ENCODE measurements at regions not wholly inside any gene's neighbourhood (a gene's known extent, or its start where the extent isn't known, plus 50 kb on each side); places are given as distances from the start of the nearest gene placed in this dataset.

DNA sequence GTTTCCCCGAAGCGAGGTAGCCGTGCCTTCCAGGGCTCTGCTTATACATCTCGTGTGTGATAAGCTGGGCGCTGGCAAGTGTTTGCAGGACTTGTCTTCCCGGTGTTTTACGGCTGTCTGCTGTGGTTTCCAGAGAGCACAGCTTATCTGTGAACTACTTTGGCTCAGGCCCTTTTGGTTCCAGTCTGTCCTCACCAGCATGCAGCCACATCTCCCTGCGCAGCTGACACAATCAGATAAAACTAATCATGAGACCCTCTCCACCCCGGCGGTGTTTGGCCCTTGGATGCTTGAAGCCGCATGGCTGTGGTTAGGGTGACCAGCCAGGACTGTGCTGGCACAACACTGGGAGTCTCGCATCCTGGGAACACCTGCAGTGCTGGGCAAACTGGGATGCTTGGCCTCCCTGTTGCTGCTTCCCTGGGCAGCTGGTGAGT is 241.8 kb upstream of the FOXQ1 start:
- no peak for DNase-seq (ENCODE audit: low read depth, low spot score)
- H3K27ac ChIP-seq: no peak overlapping the region

DNA sequence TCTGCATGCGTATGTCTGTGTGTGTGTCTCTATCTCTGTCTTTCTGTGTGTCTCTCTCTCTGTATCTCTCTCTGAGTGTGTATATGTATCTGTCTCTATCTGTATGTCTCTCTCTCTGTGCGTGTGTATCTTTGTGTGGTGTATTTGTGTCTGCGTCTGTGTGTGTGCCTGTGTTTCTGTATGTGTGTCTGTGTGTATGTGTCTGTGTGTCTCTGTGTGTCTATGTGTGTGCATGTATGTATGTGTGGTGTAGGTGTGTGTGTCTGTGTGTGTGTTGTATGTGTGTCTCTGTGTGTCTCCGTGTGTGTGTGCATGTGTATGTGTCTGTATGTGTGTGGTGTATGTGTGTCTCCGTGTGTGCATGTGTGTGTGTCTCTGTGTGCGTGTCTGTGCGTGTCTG is 243.0 kb upstream of the FOXQ1 start:
- no peak for DNase-seq (ENCODE audit: low read depth, low spot score)
- no peak overlapping the region for H3K27ac ChIP-seq

DNA sequence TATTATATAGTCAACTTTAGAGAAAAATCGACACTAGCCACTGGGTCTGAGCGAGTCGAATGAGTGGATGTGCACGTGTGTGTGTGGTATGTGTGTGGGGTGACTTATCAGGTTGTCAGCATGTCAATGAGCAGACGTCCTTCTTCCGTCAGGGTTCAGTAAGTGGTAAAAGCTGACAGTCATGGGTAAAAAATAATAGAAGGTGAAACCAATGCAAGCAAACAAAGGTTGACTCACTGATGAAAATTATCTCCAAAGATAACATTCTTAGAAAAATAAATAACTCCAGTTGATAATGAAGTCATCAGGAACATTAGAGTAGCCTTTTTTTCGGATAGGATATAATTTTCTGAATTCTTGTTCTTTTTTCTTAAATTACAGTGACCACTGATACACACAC is 243.8 kb upstream of the FOXQ1 start:
- no peak overlapping the region for H3K27ac ChIP-seq
- peak; percentile 63 for DNase-seq (ENCODE audit: low read depth, low spot score)

DNA sequence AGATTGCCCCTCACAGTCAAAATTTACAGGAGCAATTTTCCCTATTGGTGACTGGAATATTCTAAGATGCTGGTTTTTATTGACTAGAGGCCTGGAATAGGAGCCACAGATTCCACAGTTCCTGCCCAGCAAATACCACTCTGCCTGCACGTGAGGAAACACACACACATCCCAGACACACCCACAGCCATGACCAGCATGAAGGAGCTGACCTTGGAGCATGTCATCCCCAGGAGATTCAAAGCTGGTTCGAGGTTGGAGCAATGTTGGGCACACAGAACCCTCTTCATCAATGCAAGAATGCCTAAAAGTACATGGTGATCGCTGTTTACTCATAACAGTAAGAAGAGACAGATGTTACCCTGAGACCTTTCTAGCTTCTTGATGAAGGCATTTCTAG is 244.6 kb upstream of the FOXQ1 start:
- no peak overlapping the region for H3K27ac ChIP-seq
- no peak for DNase-seq (ENCODE audit: low read depth, low spot score)

DNA sequence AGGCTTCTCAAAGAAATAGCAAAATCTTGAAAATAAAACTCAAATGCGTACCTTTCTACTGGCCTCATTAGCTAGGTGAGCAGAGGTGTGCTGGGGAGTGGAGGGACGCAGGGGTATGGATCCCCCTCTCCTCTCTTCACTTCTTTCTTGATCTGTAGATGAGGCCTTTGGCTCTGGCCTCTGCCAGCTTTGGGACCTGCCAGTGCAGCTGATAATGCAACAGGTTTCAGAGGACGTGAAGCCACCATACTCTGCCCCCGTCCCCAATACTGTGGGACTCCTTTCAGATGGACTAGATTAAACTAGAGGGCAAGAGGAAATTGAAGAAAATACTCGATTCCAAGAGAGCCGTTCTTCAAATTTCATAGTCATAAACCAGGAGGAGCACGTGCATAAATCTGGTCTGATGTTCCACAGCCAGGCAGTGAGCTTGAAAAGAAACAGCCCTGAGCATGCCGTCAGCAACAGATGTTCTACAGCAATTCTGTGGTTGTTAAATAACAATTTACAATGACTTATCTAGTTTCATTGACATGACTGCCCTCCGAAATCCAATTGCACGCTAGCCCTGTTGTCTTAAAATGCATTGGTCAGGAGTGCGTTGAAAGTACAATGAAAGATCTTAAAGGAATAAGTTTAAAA is 245.3 kb upstream of the FOXQ1 start:
- no peak overlapping the region for H3K27ac ChIP-seq
- DNase-seq (ENCODE audit: low read depth, low spot score): no peak

DNA sequence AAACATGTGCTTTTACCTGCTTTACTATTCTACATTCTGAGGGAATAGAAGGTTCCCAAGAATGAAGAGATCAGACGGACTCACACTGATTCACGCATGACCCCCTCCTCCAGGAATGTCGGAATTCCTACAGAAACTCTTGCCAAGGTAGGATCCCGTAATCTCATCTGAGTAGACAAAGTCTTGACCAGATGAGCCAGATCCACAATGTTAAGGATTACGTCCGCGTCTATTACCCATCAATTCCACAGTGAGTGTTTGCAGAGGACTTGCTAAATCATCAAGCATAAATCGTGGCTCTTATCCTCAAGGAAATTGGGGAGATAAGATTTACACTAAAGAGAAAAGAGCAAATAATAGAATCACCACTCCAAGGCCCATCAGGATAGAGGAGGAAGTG is 245.9 kb upstream of the FOXQ1 start:
- no peak overlapping the region for H3K27ac ChIP-seq
- DNase-seq (ENCODE audit: low read depth, low spot score): no peak

DNA sequence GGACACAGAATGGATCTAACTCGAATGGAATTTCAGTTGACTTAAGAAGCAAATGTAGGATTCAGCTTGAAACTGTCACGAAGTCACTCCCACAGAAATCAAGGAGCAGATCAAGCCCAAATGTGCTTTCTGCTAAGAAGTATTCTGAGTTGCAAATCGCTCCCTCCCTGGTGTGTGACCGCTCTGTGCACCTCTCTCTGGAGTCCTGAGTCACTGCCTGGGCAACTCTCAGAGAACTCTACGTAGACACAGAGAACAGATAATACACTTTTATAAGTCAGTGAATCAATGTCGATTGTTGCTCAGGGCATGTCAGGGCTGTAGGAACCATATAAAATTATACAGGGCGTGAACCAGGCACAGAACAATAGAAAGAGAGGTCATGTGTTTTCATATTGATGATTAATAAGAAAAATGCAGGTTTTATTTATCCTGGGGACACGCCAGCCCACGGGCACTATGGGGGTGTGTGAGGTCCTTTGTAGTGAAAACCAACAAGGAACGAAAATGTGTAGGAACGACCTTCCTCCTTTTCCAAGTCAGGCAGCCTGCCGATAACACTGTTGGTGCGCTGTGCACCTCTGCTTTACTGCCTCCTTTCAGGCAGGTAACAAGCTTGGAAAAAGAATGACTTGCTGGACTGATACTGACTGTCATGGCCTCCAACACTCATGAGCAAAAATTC is 248.1 kb upstream of the FOXQ1 start:
- peak overlapping the region; percentile 51 for H3K27ac ChIP-seq

DNA sequence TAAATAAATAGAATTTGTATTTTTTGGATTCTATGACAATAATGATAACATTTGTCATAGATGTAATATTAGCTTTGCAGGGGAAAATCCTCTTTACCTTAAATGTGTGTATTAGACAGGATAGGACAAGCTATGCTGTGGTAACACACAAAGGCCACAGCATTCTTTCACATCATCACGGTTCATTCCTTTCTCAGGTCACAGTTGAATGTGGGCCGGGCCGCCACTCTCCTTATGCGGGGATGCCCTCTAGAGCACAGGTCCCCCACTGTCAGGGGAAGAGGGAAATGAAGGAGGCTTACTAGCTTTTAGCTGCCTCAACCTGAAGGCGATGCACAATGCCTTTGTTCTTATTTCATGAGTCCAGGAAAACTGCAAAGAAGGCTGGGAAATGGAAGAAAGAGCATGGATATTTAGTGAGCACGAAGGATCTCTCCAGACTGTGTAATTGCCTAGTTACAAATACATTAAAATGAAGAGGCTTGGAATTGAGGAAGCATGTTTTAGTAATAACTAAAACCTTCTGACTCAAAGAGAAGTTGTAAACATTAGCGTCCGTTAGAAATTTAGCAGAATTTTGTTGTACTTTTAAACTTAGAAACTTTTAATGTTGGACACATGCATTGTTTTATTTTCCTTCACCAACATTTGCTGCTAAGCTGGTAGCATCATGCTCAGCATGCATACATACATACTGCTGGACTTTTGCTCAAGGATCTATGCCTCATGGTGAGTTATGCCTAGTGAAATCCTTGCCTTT is 248.9 kb upstream of the FOXQ1 start:
- peak overlapping the region; percentile 51 for H3K27ac ChIP-seq
- DNase-seq (ENCODE audit: low read depth, low spot score): no peak

More for the DNA sequence above, 248.1 kb upstream of the FOXQ1 start:
- peak; percentile 91 for DNase-seq (ENCODE audit: low read depth, low spot score)

DNA sequence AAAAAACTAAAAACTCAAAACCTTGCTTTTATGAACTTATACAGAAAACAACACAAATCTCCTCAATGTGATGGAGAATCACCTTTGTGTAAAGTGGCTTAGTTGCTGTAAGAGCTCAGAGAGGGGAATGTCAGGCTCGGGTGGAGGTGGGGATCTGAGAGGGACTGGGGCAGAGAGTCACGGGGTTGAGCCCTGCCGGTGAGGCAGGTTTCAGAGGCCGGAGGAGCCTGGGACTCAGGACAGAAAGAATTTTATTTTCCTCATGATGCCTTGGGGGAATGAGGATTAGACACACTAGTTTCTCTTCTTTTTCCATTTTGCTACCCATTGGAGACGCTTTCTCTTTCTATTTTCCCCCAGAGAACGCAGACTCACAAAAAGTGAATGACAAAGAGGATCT is 252.3 kb upstream of the FOXQ1 start:
- DNase-seq (ENCODE audit: low read depth, low spot score): no peak
- no peak overlapping the region for H3K27ac ChIP-seq

DNA sequence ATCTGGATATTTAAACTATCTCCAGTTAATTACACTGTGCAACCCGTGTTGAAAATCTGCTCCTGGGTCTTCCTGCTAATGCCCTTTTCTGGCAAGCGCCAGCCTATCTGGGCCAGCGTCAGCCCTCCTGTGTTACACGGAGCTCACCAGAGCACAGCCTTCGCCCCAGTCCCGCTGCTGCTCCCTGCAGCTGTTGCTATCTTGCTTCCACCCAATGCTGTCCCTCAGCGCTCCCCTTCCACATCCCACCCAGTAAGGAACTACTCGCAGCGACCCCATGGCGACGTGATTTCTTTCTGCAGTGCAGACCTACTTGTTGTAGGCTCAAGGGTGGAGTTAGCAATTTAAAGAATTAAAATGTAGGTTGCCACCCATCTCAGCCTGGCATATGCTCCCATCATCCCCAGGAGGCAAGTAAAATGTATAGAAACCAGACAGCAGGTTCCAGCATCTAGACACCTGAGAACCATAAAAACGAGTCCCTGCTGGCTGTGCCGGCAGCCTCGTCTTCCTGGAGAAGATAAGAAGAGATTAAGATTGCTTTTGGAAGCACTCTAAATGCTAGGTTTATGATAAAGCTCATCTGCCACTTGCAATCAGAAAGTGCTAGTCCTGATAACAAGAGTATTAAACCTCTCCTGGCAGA is 254.3 kb upstream of the FOXQ1 start:
- no peak overlapping the region for H3K27ac ChIP-seq
- DNase-seq (ENCODE audit: low read depth, low spot score): no peak

DNA sequence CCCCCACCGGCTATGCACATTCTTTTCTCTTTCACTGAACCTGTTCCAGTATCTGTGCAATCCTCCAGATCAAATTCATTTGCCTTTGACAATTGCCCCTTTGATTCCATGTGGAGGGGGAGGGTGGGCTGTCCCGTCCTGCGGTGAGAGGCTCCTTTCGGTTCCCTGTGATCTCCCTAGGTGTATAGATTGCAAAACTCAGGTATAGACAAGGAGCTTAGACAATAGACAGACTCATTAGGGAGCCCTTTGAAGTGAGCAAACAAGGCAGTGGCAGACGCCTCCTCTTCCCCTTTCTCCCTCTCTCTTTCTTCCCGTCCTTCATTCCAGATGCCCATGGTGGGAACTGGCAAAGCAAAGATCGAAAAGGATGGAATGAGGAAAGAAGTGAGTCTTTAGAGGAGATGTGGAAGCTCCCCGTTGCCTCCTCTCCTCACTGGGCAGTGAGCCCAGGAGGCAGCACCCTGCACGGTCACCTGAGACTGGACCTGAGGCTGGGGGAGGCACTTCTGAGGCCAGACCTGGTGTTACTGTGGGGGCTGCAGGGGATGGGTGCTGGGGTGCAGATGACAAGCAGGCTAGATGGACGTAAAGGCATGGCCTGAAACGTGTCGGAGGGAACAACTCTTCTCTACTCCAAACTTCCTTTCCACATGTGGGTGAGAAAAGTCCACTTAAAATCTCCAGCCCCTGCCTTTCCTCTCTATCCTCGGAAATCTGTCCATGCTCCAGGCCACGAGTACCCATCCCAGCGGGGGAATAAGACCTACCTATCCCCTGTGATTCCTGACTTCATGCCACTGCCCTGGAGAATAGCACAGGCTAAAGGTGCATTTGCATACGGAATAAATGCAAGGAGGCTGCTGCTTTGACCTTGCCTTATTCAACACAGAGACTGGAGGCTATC is 256.6 kb upstream of the FOXQ1 start:
- DNase-seq (ENCODE audit: low read depth, low spot score): no peak
- no peak overlapping the region for H3K27ac ChIP-seq

DNA sequence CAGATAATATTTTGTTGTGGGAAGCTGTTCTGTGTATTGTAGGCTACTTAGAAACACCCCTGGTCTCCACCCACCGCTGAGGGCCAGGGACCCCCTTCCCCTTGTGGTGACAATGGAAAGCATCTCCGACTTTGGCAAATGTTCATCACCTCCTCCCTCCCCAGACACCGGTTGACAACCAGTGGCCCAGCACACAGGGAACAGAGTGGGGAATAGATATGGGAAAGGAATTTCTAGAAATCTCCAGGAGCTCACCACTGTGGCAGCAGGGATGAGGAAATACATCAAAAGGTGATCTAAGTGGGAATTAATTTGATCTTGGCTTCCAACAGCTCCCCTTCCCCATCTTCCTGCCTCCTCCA is 257.3 kb upstream of the FOXQ1 start:
- no peak overlapping the region for H3K27ac ChIP-seq

DNA sequence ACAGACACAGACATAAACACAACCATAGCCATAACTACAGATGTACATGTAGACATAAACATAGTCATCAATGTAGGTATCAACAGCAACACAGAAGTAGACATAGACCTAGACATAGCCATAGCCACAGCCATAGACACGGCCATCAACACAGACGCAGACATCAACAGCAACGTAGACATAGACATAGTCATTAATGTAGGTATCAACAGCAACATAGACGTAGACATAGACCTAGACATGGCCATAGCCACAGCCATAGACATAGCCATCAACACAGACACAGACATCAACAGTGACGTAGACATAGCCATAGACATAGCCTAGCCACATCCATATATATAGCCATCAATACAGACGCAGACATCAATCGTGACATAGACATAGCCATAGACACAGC is 258.3 kb upstream of the FOXQ1 start:
- no peak for DNase-seq (ENCODE audit: low read depth, low spot score)
- H3K27ac ChIP-seq: no peak overlapping the region

More for the DNA sequence above, 257.3 kb upstream of the FOXQ1 start:
- no peak for DNase-seq (ENCODE audit: low read depth, low spot score)

DNA sequence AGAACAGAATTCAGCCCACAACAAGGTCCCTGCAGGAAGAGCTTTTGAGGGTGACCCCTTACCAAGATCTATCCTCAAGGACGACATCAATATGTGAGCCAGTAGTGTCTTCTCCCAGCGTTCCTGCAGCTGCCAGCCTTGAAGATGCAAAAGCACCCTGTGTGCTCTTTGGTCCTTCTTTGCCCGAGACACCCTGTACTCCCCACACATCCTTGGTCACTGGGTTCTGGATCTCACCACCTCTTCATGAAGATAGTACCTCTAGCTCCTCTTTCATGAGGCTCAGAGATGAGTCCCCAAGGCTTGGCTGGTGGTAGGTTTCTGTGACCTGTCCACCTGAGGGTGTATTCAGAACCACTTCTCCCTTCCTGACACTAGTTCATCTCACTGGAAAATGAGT is 259.6 kb upstream of the FOXQ1 start:
- no peak overlapping the region for H3K27ac ChIP-seq
- no peak for DNase-seq (ENCODE audit: low read depth, low spot score)

DNA sequence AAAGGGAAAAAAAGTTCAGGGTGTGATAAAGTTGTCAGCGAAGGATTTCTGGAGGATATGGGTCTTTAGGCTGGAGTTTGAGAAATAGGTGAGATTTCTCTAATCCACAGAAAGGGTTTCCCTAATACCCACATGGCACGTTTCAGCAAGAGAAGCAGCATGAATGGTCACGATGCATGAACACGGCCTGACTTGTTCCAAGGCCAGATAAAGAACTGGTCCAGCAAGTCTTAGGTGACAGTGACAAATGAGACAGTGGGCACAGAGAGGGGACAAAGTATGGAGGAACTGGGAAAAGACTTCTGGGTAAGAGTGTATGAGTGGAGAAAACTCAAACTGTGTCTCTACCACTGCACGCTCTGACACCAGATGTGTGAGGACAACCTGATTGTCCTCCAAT is 262.0 kb upstream of the FOXQ1 start:
- H3K27ac ChIP-seq: no peak overlapping the region
- no peak for DNase-seq (ENCODE audit: low read depth, low spot score)

DNA sequence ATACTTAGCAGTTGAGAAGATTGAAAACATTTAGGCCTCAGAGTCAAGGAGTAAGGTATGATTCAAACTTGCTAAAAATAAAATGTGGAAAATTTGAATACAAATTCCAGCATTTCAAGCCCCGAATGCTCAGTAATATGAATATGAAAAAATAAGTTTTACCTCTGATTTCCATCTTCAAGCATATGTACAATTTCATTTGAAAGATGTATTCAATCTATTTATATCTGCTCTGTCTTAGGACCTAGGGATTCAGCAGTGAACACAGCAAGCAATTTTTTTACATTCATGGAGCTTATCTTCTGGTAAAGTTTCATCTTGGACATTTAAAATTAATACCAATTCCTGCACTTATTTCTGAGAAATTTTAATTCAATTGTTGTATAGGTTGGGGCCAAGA is 262.7 kb upstream of the FOXQ1 start:
- no peak overlapping the region for H3K27ac ChIP-seq
- no peak for DNase-seq (ENCODE audit: low read depth, low spot score)

DNA sequence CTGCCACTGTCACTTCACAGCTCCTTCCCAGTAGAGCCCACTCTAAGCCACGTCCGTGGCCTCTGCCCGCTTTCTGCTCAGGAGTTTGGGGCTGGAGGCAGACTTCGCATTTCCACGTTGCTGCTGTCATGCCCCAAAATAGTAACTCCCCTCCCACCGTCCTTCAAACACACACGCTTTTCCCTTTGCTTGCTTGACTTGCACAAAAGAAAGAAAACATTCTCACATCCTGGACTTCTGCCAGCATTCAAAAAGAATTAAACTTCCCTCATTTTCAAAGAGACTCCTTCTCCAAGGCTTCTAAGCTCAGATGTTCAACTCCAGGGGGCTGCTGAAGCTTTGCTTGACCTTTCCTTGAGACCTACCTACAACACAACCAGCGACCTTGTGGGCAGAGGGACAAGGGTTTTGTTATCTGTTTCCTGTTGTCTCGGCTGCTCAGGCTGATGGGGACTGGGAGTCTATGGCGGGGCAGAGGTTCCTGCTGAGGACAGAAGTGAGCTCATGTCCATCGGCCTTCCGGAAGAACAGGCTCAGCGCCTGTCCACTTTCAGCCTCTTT is 263.8 kb upstream of the FOXQ1 start:
- DNase-seq (ENCODE audit: low read depth, low spot score): no peak
- no peak overlapping the region for H3K27ac ChIP-seq

DNA sequence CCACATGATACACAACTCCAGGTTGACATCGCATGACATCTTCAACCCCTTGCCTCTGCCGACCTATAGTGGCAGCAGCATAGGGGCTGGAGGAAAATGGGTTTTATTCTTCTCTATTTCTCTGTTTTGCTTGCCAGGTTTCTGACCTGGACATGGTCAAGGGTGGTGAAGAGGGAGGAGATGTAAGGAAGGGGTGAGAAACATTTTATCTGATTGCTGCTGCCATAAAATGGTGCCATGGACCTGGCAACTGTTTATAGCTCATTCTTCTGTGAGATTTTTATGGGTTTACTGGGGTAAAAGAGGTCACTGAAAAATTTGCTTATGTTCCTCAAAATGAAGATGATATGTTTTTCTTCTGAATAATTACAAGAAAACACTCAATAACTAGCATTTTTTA is 266.7 kb upstream of the FOXQ1 start:
- no peak overlapping the region for H3K27ac ChIP-seq
- no peak for DNase-seq (ENCODE audit: low read depth, low spot score)

DNA sequence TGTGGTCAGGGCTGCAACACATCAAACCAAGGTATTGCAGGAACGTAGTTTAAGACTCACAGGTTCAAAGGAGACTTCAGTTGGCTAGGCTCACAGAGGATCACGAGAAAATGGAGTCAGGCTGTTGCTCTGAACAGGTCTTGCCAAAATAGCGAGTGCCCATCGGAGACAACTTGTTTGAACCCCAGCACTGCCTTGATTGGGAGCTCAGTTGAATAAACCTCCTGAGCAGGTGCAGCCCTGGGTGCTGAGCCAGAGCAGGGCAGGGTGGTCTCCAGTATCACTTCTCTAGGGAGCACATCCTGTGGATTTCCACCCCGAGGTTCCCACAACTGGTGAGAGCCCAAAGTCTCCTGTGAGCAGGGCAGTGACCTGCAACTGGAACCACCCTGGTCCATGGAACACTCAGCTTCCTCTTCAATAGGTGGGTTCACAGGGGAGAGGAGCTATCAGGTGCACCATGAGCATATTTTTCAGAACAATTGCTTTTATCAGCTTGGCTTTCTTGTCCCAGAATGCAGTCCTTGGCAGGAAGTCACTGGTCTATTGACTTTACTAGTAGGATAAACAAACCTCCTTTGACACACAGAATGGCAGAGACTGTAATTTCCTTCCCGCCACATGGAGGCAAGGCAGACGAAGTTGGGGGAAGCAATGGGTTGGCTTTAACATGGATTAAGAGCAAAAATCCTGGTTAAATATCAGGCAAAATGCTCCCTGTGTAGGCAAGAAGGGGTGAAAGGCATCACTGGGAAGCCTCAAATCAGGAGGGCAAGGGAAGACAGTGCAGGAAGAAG is 267.7 kb upstream of the FOXQ1 start:
- DNase-seq (ENCODE audit: low read depth, low spot score): no peak
- no peak overlapping the region for H3K27ac ChIP-seq
